NCI-H1105 (cell line): ENCODE measurements at regions not wholly inside any gene's neighbourhood (a gene's known extent, or its start where the extent isn't known, plus 50 kb on each side); places are given as distances from the start of the nearest gene placed in this dataset.
A peak's percentile ranks its signal among the peaks of the same experiment; 100 is the strongest.

ENCODE experiments used
- DNase-seq: peaks from one replicate; lab custom pipeline; 2025; lab: John Stamatoyannopoulos, UW

DNA sequence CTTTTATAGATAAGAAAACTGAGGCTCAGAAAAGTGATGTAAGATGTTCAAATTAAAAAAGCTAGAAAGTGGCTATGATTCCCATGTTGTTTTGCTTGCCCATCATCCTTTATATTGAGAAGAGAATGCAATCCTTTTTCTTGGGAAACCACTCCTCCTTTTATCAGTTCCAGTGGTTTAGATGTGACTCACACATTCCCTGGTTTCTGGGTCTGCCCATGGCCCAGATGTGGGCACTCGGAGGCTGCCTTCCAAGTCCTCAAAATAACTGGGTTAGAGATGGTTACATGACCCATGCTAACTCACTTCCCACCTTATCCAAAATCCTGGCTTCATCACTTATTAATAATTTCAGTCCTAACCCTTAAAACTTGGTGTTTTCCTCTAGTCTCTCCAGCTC, 550.0 kb downstream of the MDFIC start:
- DNase-seq: no peak

DNA sequence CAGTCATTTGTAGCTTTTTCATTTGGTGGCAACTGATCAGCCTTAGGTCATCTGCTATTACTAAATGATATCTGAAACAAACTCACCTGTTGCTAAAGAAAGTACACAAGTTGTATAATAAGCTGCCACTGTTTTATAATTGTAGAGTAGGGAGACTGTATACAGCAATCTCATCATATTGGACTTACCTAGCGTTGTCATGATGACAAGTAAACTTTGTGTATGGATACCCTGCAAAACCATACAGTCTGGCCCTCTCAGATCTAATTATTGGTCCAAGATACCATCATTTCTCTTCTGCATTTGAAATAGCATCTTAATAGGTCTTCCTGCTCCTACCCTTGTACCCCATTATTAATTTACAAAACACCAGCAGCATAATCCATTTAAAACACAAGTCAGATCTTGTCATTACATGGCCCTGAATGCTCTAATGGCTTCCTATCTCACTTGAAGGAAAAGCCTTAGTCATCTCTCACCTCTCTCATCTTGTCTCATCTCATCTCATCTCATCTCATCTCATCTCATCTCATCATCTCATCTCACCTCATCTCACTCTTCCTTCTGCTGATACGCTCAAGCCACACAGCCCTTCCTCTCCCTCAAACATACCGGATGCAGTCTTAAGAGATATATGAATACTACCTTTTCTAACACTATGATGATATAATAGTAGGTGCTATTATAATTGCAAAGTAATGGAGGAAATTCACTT, 540.6 kb downstream of the MDFIC start:
- DNase-seq: no peak

DNA sequence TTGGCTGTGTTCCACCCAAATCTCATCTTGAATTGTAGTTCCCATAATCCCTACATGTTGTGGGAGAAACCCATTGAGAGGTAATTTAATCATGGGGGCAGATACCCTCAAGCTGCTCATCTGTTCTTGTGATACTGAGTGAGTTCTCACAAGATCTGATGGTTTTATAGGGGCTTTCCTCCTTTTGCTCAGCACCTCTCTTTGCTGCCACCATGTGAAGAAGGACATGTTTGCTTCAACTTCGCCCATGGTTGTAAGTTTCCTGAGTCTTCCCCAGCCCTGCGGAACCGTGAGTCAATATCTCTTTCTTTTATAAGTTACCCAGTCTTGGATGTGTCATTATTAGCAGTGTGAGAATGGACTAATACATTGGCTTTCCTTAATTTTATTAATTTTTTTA, 527.8 kb downstream of the MDFIC start:
- no peak for DNase-seq

DNA sequence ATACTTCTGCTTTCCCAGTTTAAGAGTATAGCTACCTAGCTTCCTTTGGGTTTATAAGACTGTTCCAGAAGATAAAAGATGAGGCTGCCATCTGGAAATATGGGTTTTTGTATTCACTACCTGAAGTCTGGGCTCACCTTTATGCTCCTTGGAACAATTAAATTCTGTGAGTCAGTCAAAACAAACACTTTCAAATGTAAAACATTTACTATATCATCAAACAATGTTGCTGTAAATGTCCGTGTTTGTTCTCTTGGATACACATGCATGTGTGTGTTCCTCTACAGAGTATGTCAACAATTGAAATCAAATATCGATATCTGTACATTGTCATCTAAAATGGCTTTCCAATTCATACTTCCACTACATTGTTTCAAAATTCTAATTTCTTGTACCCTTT, 525.6 kb downstream of the MDFIC start:
- DNase-seq: no peak

DNA sequence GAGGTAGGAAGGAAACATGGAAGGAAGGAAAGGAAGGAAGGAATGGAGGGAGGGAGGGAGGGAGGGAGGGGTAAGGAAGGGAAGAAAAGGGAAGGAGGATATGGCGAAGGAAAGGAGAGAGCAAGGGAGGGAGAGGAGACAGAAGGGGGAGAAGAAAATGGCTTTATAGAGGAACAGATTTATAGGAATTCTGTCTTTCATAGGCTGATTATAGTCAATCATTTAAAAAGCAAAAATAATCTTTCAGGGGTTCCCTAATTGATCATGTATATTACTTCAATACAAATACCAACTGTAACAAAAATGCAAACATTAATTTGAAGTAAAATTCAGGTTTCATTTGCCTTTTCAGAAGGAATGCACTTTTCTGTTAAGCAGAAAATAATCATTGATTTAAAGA, 519.1 kb downstream of the MDFIC start:
- DNase-seq: no peak

DNA sequence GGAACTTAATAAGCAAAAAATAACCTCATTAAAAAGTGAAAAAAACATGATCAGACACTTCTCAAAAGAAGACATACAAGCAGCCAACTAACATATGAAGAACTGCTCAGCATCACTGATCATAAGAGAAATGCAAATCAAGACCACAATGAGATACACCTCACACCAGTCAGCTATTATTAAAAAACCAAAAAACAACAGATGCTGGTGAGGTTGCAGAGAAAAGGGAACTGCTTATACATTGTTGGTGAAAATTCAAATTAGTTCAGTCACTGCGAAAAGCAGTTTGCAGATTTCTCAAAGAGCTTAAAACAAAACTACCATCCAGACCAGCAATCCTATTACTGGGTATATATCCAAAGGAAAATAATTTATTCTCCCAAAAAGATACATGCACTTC, 513.3 kb downstream of the MDFIC start:
- DNase-seq: no peak

DNA sequence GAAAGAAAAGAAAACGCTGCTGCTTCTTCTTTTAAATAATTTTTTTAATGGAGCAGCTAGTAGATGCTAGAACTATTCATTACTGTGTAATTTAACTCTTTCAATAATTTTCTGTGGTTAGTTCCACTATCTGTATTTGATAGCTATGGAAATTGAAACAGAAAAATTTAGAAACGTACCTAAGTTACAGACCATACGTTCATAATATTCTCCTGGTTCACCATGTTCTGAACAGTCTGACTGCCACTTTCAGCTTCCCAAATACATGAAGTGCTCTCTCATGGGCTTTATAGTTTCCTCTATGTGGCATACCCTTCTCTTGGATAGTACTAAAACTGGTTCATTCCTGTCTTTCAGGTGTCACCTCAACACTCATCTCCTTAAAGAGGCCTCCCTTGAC, 508.0 kb downstream of the MDFIC start:
- DNase-seq: no peak

DNA sequence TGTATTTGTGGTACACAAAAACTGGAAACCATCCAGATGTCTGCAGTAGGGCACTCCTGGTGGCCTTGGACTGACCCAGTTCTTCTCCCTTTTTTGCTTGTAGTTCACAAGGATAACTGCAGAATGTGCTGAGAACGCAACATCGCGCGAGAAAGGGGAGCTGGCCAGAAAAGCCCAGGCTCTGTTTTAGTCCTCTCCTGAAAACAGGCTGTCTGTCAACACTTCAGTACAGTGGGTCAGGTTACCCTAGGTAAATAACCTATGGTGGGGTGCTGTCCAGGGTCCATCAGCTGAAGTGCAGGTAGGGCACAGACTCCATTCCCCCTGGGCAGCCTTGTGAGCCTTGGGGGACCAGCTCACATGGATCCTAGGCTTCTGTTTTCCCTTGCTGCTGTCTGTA, 495.8 kb downstream of the MDFIC start:
- no peak for DNase-seq

DNA sequence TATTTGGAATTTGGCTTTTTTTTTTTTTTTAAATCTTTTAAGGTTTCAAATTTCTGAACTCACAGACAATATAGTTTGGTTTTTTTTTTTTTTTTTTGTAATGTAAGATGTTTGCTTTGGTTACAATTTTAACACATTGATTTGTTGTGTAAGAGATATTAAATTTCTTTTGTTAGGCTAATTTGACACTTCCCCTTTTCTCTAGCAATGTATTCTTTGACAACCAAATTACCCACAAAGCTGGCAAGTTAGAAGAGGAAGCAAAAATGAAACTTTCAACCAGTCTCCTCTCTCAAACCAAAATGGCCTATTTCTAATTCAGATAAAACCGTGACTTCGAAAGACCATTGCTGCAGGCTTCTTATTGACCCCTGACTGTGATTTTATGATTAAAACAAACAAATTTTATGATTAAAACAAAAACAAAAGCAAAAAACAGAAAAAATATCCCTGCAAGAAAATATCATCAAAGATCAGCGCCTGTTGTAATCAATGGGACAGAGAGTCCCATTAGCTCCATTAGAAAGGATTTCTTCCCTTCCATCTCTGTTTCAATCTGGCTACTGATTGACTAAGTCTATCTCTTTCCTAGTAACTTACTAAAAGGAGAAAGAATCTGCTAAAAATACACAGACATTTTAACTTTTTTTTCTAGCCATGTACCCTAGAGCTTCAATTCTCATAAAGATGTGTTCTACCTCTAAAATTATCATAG, 489.2 kb downstream of the MDFIC start:
- no peak for DNase-seq

DNA sequence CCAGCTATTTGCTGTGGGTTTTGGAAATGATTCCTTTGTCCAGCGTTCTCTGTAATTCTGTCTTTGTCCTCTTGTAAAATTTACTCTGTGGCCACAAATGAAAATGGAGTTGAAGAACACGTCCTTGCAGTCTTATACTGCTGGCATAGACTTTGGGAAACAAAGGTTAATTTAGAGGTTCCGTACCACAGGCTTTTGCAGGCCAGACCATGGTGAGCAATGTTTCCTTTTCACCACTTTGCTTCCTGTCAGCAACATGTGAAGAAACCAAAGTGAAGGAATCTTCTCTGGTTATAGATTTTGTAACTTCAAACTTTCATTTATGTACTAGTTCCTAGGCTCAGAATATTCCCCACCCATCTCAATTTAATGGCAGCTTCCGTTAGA, 488.5 kb downstream of the MDFIC start:
- no peak for DNase-seq

DNA sequence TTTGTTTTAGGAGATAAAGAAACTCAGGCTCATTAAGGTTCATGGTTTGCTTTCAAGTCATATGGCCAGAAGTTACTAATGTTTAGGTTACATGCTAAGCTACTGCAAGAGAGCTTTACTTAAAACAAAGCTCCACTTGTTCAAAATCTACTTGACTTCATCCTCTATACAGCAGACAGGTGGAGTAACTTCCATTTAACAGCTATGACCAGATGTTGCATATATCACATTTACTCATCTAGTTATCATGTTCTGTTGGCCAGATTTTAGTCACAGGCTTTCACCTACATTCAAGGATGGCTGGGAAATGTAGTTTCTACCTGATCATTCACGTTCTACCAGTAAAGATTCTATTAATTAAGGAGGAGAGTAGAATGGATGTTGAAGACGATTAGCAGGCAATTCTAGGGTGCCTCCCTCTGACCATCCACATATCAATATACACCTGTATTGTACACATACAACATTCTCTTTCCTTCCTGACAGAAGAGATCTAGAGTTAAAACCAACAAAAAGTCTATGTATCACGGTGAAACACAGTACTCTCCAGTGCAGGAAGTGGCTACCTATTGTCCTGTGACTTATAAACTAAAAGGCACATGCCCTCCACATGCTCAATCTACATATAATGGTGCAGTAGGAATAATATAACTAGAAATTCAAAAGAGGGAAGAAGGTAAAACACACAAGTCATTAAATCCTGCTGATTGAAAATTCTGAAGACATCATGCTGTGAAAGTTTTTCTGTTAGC, 488.0 kb downstream of the MDFIC start:
- no peak for DNase-seq

DNA sequence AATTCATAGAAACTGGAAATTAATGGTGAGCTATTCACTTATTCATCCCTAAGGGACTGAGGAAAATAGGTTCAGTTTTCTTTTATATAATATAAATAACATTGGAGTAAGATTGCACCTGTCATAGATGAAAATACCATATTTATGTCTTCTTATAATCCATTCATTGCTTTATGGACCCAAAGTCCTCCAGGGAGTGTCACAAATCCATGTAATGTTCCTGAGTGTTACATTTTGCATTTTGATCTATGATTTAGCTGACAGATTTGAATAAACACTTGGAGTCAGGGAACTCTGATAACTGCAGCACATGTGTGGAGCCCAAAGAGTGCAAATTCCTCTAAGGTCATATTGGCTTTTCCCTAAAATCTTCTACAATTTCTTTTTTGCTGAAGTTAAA, 484.3 kb downstream of the MDFIC start:
- DNase-seq: no peak

DNA sequence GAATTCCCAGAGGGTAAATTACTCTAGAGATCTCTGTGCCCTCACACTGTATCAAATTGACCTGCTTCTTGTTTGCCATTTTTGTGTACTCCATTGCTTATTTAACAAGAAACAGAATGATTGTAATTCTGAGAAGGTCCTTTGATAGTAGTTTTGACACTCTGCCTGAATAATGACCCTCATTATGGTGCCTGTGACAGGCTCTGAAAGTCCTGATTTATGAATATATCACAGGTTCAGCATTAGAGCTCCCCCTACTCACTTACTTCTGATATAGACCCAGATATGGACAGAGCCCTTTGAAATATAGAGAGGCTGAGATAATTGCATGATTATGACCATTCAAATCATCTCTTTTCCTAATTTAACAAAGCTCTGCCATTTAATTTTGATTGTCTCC, 465.2 kb downstream of the MDFIC start:
- DNase-seq: no peak

DNA sequence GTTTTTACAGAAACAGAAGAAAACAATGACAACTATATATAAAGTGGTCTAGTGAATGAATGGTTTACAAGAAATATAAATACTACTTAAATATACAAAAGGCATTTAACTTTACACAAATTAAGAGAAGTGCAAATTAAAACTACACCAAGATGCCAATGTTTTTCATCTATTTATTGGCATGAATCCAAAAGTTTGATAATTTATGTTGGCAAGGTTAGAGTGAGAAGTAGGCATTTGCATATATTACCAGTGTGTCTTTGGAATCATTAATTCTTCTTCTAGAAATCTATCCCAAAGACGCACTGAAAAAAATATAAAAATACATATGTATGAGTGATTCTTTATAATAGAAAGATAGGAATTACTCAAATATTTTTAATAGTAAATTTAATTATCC, 457.4 kb downstream of the MDFIC start:
- no peak for DNase-seq

DNA sequence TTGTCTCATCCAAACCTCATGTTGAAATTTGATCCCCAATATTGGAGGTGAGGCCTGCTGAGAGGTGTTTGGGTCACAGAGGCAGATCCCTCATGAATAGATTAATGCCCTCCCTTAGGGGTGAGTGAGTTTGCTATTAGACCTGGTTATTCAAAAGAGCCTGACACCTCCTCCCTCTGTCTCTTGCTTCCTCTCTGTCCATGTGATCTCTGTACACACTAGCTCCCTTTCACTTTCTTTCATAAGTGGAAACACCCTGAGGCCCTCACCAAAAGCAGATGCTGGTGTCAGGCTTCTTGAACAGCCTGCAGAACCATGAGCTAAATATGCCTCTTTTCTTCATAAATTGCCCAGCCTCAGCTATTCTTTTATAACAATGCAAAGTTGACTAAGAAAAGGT, 447.1 kb downstream of the MDFIC start:
- no peak for DNase-seq

DNA sequence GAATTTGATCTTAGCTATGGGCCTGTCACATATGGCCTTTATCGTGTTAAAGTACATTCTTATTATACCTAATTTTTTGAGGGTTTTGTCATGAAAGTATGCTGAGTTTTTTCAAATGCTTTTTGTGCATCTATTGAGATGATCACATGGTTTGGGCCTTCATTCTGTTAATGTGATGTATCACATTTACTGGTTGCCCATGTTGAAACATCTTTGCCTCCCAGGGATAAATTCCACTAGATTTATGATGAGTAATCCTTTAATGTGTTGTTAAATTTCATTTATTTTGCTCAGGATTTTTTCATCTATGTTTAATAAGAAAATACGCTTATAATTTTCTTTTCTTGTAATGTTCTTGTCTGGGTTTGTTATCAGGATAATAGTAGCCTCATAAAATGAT, 442.0 kb downstream of the MDFIC start:
- DNase-seq: no peak

DNA sequence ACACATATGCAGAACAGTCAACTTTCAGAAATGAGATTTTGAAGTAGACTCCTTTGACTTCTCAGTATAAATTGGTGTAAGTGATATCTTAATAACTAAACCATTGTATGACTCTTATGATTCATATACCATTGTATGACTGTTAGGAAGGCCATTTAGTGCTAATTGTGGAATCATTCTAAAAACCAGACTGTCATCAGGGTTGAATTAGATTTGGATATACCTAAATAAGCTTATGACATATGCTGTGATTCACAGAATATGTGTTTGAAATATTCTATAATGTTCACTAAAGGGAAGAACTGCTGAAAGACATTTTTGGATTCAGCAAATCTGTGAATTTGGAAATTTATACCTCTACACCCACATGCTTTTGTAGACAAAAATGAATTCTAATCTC, 438.1 kb downstream of the MDFIC start:
- no peak for DNase-seq

DNA sequence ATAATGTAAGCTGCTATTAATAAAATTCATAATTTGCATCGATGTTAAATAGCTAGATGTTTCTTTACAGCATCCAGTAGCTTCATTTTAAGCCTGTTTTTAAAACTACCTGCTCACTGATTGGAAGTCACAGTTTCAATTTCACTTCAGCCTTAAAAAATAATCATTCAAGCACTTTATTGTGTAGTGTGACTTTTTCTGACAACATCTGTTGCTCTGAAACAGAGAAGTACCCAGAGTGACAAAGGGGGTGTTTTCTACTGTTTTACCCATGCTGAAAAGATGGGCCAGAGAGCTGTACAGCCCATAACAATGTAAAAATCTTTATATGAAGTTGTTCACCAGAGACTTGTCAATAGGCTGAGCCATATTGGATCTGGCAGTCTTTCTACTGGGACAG, 437.2 kb downstream of the MDFIC start:
- DNase-seq: no peak

DNA sequence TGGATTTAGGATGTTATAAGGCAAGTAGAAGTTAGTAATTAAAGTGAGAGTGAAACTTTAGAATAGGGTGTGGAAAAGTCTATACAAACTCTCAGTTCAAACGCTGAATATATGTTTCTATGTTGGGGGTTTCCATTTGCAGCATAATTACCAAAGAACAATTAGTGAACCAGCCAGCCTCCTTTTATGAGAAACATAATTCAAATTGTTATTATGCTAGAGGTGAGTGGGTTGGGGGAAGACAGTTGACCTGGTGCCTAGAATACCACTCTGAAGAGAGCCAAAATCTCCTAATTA, 435.8 kb downstream of the MDFIC start:
- DNase-seq: no peak

DNA sequence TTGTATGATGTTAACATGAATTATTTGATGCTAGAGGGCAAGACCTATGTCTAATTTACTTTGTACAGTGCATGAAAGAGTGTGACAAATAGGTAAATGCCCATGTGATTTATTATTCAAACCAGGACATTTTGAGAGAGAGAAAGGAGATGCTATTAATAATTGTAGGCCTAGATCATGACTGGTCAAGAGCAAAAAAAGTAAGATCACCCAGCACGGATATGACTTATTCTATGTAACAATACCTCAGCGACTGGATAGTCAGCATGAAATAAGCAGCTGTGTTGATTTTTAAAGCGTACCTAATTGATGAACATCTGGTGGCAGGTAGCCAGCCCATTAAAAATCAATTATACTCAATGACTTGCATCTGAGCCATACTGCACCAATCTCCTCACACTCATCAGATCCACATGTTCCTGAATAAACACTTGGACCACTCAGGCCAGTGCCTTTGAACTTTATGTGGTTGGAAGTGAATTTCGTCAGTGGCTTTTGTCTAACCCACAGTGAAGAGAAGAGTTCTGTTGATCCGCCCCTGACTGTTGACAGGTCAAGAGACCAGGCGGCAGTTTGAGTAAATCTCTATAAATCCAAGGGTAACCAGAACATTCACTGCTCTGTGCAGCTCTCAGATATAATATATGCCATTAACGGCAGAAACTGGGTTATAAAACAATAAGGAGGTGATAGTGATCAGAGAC, 435.3 kb downstream of the MDFIC start:
- peak; percentile 61 for DNase-seq

DNA sequence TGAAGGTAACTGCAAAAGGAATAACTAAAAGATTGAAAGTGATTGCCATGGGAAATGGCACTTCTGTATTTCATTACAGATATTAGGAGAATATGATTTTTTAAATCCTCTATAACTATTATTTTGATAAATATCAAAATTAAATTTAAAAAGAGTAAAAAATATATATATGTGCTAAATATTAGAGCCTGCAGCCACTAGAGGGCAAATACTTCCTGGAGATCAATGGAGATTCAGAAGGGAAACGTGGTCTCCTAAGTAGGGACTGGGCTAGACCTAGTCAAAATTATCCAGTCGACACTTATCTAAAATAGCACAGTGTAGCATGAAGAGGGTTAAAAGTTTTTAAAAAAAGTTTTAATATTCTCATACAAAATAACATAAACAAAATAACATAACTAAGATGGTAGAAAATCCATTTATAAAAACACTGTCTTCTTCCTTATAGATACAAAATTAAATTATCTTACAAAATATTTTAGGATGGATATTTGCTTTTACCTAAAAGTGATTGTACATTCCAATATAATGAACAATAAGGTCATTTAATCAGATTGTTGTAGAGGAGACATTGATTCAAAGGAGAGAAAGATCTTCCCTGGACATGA, 434.3 kb downstream of the MDFIC start:
- DNase-seq: no peak

DNA sequence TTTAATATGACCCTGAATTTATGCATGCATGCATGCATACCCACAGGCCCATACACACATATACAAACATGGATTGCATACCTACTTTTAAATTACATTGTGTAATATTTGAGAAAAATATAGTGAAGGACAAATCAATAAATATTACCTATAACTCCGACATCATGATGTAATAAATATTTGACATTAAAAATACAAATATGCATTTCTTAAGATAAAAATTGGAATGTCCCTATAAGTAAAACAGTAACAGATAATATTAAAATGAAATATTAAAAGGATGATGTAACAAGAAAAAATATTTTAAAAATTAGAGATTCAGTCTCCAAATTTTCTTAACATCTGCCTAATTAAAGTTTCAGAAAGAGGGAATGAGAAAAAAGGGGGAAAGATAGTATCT, 433.0 kb downstream of the MDFIC start:
- no peak for DNase-seq

DNA sequence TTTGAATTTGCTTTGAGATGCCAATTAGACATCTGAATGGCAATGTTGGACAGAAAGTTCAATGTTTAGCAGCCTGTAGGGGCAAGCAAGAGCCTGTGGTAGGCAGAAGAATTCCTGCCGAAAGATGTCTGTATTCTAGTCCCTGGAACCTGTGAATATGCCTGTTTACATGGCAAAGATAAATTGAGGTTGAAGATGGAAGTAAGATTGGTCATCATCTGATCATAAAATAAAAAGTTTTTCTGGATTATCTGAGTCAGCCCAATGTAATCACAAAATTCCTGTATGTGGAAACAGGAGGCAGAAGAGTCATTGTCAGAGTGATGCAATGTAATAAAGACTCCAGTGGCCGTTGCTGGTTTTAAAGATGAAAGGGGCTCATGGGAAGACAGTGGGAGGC, 430.5 kb downstream of the MDFIC start:
- no peak for DNase-seq
